ENCODE measurements at regions not wholly inside any gene's neighbourhood (a gene's known extent, or its start where the extent isn't known, plus 50 kb on each side); places are given as distances from the start of the nearest gene placed in this dataset.

DNA sequence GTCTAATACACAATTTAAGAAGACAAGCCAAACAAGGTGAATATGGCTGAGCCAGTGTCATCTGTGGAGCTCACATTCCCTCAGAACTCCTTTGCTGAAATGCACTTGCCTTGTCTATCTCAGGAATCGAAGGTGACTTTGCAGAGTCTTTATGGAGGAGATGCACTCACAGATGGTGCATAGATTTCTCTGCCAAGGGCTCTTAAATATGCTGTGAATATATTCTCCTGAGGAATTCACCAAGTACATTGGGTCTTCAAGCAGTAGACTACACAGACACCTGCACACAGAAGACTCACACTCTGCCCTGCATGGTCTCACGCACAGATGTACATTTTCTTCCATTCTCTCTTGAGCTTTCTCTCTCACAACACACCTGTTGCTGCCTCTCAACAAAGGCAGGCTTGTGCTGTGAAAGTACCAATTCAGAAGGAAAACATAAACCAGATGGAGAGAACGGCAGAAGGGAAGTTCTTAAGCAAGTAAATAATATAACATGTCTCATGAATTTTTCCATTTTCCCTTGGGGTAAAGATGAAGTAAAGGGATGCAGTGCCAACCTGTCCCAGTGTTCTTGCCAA is 174.7 kb downstream of the DLEU7 start:
- POLR2A ChIA-PET: no interaction called here
- H3K4me1 ChIP-seq (ENCODE audit: control insufficient read depth, insufficient read depth, low read length): no peaks in the 10 kb centered on the region; the same call in 1 of the 2 replicates

DNA sequence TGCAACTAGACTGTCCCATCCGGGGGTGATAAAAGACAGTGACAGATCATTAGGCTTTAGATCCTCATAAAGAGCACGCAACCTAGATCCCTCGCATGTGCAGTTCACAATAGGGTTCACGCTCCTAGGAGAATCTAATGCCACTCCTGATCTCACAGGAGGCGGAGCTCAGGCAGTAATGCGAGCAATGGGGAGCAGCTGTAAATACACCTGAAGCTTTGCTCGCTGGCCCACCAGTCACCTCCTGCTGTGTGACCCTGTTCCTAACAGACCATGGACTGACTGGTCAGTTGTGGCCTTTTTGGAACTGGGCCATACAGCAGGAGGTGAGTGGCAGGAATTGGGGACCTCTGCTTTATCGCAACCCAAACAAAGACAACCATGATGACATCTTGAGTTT is 173.2 kb downstream of the DLEU7 start:
- ChIA-PET CTCF (no interaction called here), POLR2A (no interaction called here)
- no peaks in the 10 kb centered on the region; the same call in 1 of the 2 replicates for H3K4me1 ChIP-seq (ENCODE audit: control insufficient read depth, insufficient read depth, low read length)
- H3K4me3 ChIP-seq (ENCODE audit: low read depth, low read length): no peak overlapping the region
- no peaks in the 10 kb centered on the region for H3K36me3 ChIP-seq (ENCODE audit: control insufficient read depth in 2 of 2, insufficient read depth in 1 of 2, low read length in 2 of 2)
- no peak overlapping the region for H3K27ac ChIP-seq (ENCODE audit: extremely low read depth, low read depth, low read length)
- peak; percentile 78; the same call in 1 of the 2 replicates for TF ChIP-seq ZNF610 (tag by site-specific recombination; IDR thresholded peaks at IDR 0.05; ENCODE audit: borderline replicate concordance)
- TF ChIP-seq ZNF155 (tag by site-specific recombination; IDR thresholded peaks at IDR 0.05): no peak
- TF ChIP-seq ZNF580 (tag by site-specific recombination; IDR thresholded peaks at IDR 0.05): no peak
- H3K9me3 ChIP-seq (ENCODE audit: control insufficient read depth, insufficient read depth, low read depth, low read length): no peaks in the 10 kb centered on the region

More for the DNA sequence above, 174.7 kb downstream of the DLEU7 start:
- Histone ChIP-seq H3K27ac (ENCODE audit: extremely low read depth, low read depth, low read length) (no peak overlapping the region), H3K9me3 (ENCODE audit: control insufficient read depth, insufficient read depth, low read depth, low read length) (no peaks in the 10 kb centered on the region), H3K4me3 (ENCODE audit: low read depth, low read length) (no peak overlapping the region), H3K36me3 (ENCODE audit: control insufficient read depth in 2 of 2, insufficient read depth in 1 of 2, low read length in 2 of 2) (no peaks in the 10 kb centered on the region)
- CTCF ChIA-PET: interaction anchor here (0.6 kb wide), 1 partner anchor 91 kb away, joined by 3 read pairs; no protein-coding TSS in a partner anchor
- no peak for TF ChIP-seq ZNF362 (tag by site-specific recombination; IDR thresholded peaks at IDR 0.05)
- no peak for TF ChIP-seq TRIM28 (IDR thresholded peaks at IDR 0.05; ENCODE audit: borderline replicate concordance, low read length)
- TF ChIP-seq ZEB2 (tag by site-specific recombination; IDR thresholded peaks at IDR 0.05): no peak
- no peak for TF ChIP-seq ZNF2 (tag by site-specific recombination; IDR thresholded peaks at IDR 0.05)
- TF ChIP-seq ZFP37 (tag by site-specific recombination; IDR thresholded peaks at IDR 0.05): no peak
- no peak for TF ChIP-seq GLIS1 (tag by site-specific recombination; IDR thresholded peaks at IDR 0.05)
- TF ChIP-seq SCRT2 (tag by site-specific recombination; IDR thresholded peaks at IDR 0.05): peak; percentile 88
- TF ChIP-seq ZBTB1 (tag by site-specific recombination; IDR thresholded peaks at IDR 0.05): no peak
- TF ChIP-seq, protein P1, sequence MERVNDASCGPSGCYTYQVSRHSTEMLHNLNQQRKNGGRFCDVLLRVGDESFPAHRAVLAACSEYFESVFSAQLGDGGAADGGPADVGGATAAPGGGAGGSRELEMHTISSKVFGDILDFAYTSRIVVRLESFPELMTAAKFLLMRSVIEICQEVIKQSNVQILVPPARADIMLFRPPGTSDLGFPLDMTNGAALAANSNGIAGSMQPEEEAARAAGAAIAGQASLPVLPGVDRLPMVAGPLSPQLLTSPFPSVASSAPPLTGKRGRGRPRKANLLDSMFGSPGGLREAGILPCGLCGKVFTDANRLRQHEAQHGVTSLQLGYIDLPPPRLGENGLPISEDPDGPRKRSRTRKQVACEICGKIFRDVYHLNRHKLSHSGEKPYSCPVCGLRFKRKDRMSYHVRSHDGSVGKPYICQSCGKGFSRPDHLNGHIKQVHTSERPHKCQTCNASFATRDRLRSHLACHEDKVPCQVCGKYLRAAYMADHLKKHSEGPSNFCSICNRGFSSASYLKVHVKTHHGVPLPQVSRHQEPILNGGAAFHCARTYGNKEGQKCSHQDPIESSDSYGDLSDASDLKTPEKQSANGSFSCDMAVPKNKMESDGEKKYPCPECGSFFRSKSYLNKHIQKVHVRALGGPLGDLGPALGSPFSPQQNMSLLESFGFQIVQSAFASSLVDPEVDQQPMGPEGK (tag by site-specific recombination; IDR thresholded peaks at IDR 0.05): no peak

GRCh38 chr13:50670847-50671496 is 172.5 kb downstream of the DLEU7 start:
- Histone ChIP-seq H3K27ac (ENCODE audit: extremely low read depth, low read depth, low read length) (no peak overlapping the region), H3K9me3 (ENCODE audit: control insufficient read depth, insufficient read depth, low read depth, low read length) (no peaks in the 10 kb centered on the region), H3K4me3 (ENCODE audit: low read depth, low read length) (no peak overlapping the region), H3K4me1 (ENCODE audit: control insufficient read depth, insufficient read depth, low read length) (no peaks in the 10 kb centered on the region; the same call in 1 of the 2 replicates), H3K36me3 (ENCODE audit: control insufficient read depth in 2 of 2, insufficient read depth in 1 of 2, low read length in 2 of 2) (no peaks in the 10 kb centered on the region)
- ChIA-PET CTCF (no interaction called here), POLR2A (no interaction called here)
- no peak for TF ChIP-seq ZNF121 (tag by site-specific recombination; IDR thresholded peaks at IDR 0.05)
- TF ChIP-seq ZNF707 (tag by site-specific recombination; IDR thresholded peaks at IDR 0.05): no peak
- TF ChIP-seq ZNF558 (tag by site-specific recombination; IDR thresholded peaks at IDR 0.05): no peak
- TF ChIP-seq ZSCAN4 (tag by site-specific recombination; IDR thresholded peaks at IDR 0.05): no peak
- no peak for TF ChIP-seq ZNF544 (tag by site-specific recombination; IDR thresholded peaks at IDR 0.05)

Data from HEK293 (cell line).